Retina (tissue), 1 donor: ENCODE measurements at regions not wholly inside any gene's neighbourhood (a gene's known extent, or its start where the extent isn't known, plus 50 kb on each side); places are given as distances from the start of the nearest gene placed in this dataset.

Experiments used
- DNase-seq: peaks from one replicate; pipeline ENCODE4 v3.0.0-alpha.2; 2016

GRCh38 chrX:120690941-120691340 is 61.1 kb upstream of the C1GALT1C1 start:
- DNase-seq: no peak

GRCh38 chrX:120690344-120690743 is 60.5 kb upstream of the C1GALT1C1 start:
- DNase-seq: no peak

DNA sequence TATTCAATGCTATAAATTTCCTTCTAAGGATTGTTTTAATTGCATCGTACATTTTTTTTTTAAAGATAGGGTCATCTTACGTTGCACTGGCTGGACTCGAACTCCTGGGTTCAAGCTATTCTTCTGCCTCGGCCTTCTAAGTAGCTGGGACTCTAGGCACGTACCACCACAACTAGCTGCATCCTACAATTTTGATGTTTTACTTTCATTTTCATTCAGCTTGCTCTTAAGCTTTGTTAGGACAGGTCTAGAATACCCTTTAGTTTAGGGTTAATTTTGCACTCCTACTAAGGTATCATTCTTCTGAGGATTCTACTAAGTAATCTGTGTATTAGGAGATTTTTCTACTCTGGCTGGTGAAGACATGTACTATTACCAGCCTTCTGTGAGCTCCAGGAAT is 50.2 kb upstream of the C1GALT1C1 start:
- no peak for DNase-seq
